GM13976 (cell line): ENCODE measurements at regions not wholly inside any gene's neighbourhood (a gene's known extent, or its start where the extent isn't known, plus 50 kb on each side); places are given as distances from the start of the nearest gene placed in this dataset.
"Not testable (repeated sequence)": the region's sequence is repeated elsewhere in the genome, so short reads cannot be mapped to it uniquely, and the experiment has no call there.

Source experiments
- DNase-seq: peaks from one replicate; pipeline ENCODE4 v3.0.0; 2012; ENCODE audit warnings: low spot score
- CTCF ChIP-seq: IDR thresholded peaks from 2 replicates; pipeline ENCODE4 v1.5.1; 2012; ENCODE audit warnings: borderline replicate concordance, mild to moderate bottlenecking; ENCODE audit not compliant: insufficient read depth; ENCODE audit errors: extremely low read depth, missing control alignments, control extremely low read depth
- in situ Hi-C: fragments of 300-500 bp; cut with MboI; formaldehyde crosslinking; loops from one replicate; pipeline ENCODE4 v1.12.0; 2022; ENCODE audit warnings: low sequenced_read_pairs, mixed read lengths, inconsistent platforms; ENCODE audit not compliant: unreplicated experiment

- no peak for DNase-seq
- TF ChIP-seq CTCF: no peak
- in situ Hi-C loops: no loop called here
Measured at GRCh38 chr7:142657376-142657775, 91.9 kb upstream of the PRSS1 start.

GRCh38 chr7:142654398-142654797, 94.9 kb upstream of the PRSS1 start:
- no peak for TF ChIP-seq CTCF
- no peak for DNase-seq
- in situ Hi-C loops: no loop called here

- in situ Hi-C loops: loop anchor here (25.0 kb wide), 3 partner anchors 165 to 565 kb away; partner anchors contain the start of gene TAS2R40
- TF ChIP-seq CTCF: no peak
- no peak for DNase-seq
Measured at GRCh38 chr7:142647749-142648148, 101.5 kb upstream of the PRSS1 start.

GRCh38 chr7:142646386-142647140, 102.7 kb upstream of the PRSS1 start:
- in situ Hi-C loops: loop anchor here (25.0 kb wide), 3 partner anchors 166 to 566 kb away; partner anchors contain the start of gene TAS2R40
- TF ChIP-seq CTCF: no peak
- no peak for DNase-seq

GRCh38 chr7:142645777-142646176, 103.5 kb upstream of the PRSS1 start:
- no peak for TF ChIP-seq CTCF
- DNase-seq: no peak
- in situ Hi-C loops: loop anchor here (25.0 kb wide), 3 partner anchors 167 to 567 kb away; partner anchors contain the start of gene TAS2R40

GRCh38 chr7:142642316-142642715, 107.0 kb upstream of the PRSS1 start:
- in situ Hi-C loops: loop anchor here (25.0 kb wide), 3 partner anchors 170 to 570 kb away; partner anchors contain the start of gene TAS2R40

GRCh38 chr7:142641252-142641651, 108.0 kb upstream of the PRSS1 start:
- not testable (repeated sequence) for DNase-seq
- in situ Hi-C loops: loop anchor here (25.0 kb wide), 3 partner anchors 171 to 571 kb away; partner anchors contain the start of gene TAS2R40

More at GRCh38 chr7:142642316-142642715, 107.0 kb upstream of the PRSS1 start:
- DNase-seq: no peak
- TF ChIP-seq CTCF: no peak
